Neuronal stem cell (in vitro differentiated cells): ENCODE measurements at regions not wholly inside any gene's neighbourhood (a gene's known extent, or its start where the extent isn't known, plus 50 kb on each side); places are given as distances from the start of the nearest gene placed in this dataset.

Experiments
- DNase-seq: peaks from one replicate; pipeline ENCODE4 v3.0.0-alpha.2; 2013; ENCODE audit warnings: low spot score
- H2AFZ ChIP-seq: one replicate; pipeline ENCODE4 v1.6.1; 2013; ENCODE audit warnings: mild to moderate bottlenecking, low read length, inconsistent platforms
- H2AK5ac ChIP-seq: 2 replicates; pipeline ENCODE4 v1.6.1; 2013; ENCODE audit warnings: low read depth, mild to moderate bottlenecking, inconsistent platforms, low read length, moderate library complexity, mixed read lengths
- H2BK120ac ChIP-seq: 2 replicates; pipeline ENCODE4 v1.6.1; 2013; ENCODE audit warnings: low read depth, mild to moderate bottlenecking, inconsistent platforms, low read length, moderate library complexity, mixed read lengths
- H2BK12ac ChIP-seq: one replicate; pipeline ENCODE4 v1.6.1; 2013; ENCODE audit warnings: low read length, inconsistent platforms
- H2BK15ac ChIP-seq: 2 replicates; pipeline ENCODE4 v1.6.1; 2013; ENCODE audit warnings: mild to moderate bottlenecking, low read length, inconsistent platforms, mixed read lengths
- H2BK5ac ChIP-seq: one replicate; pipeline ENCODE4 v1.6.1; 2013; ENCODE audit warnings: inconsistent platforms, mild to moderate bottlenecking, low read length, moderate library complexity
- H3K14ac ChIP-seq: one replicate; pipeline ENCODE4 v1.6.1; 2013; ENCODE audit warnings: low read length, inconsistent platforms
- H3K18ac ChIP-seq: 2 replicates; pipeline ENCODE4 v1.6.1; 2013; ENCODE audit warnings: low read length, inconsistent platforms
- H3K23ac ChIP-seq: 2 replicates; pipeline ENCODE4 v1.6.1; 2013; ENCODE audit warnings: low read depth, mild to moderate bottlenecking, mixed read lengths, low read length, inconsistent platforms; ENCODE audit not compliant: poor library complexity
- H3K27ac ChIP-seq: replicated peaks from 3 replicates; pipeline ENCODE4 v1.5.1; 2013; ENCODE audit warnings: low read length, inconsistent platforms
- H3K27me3 ChIP-seq, 3 experiments: 2 replicates each; pipeline ENCODE4 v1.6.1; 2013; ENCODE audit warnings: low read length in 3 of 3, mild to moderate bottlenecking in 2 of 3, inconsistent platforms in 1 of 3, low read depth in 1 of 3, mixed read lengths in 1 of 3, moderate library complexity in 1 of 3; ENCODE audit not compliant: control insufficient read depth in 3 of 3, insufficient read depth in 3 of 3
- H3K36me3 ChIP-seq, 2 donors: replicated peaks in 1 of 2; 2 replicates each; pipeline ENCODE4 v1.6.1; 2013; ENCODE audit warnings: low read length in 2 of 2; ENCODE audit not compliant: control insufficient read depth in 2 of 2, insufficient read depth in 2 of 2
- H3K4ac ChIP-seq: 2 replicates; pipeline ENCODE4 v1.6.1; 2013; ENCODE audit warnings: inconsistent platforms, mild to moderate bottlenecking, low read length, moderate library complexity
- H3K4me1 ChIP-seq, 2 donors: 1 replicate in 1 of 2; 2 replicates in 1 of 2; pipeline ENCODE4 v1.6.1; 2013; ENCODE audit warnings: low read length in 2 of 2, low read depth in 1 of 2; ENCODE audit not compliant: control insufficient read depth in 2 of 2, insufficient read depth in 1 of 2
- H3K4me2 ChIP-seq: one replicate; pipeline ENCODE4 v1.6.1; 2013; ENCODE audit warnings: mild to moderate bottlenecking, low read length, inconsistent platforms; ENCODE audit not compliant: insufficient read depth, poor library complexity, severe bottlenecking
- H3K4me3 ChIP-seq, 2 donors: 2 replicates each; pipeline ENCODE4 v1.5.1; 2013; ENCODE audit warnings: low read length in 2 of 2, mild to moderate bottlenecking in 2 of 2, inconsistent platforms in 1 of 2, moderate library complexity in 1 of 2
- H3K79me1 ChIP-seq: one replicate; pipeline ENCODE4 v1.6.1; 2013; ENCODE audit warnings: low read depth, mild to moderate bottlenecking, inconsistent platforms, low read length, moderate library complexity
- H3K9ac ChIP-seq: one replicate; pipeline ENCODE4 v1.6.1; 2013; ENCODE audit warnings: mild to moderate bottlenecking, low read depth, low read length, inconsistent platforms; ENCODE audit not compliant: poor library complexity
- H3K9me3 ChIP-seq, 2 donors: replicated peaks in 1 of 2; 2 replicates each; pipeline versions ENCODE3 to v1.6.1; 2013; ENCODE audit warnings: low read length in 2 of 2, mild to moderate bottlenecking in 2 of 2, inconsistent platforms in 1 of 2, low read depth in 1 of 2, mixed read lengths in 1 of 2, moderate library complexity in 1 of 2; ENCODE audit not compliant: control insufficient read depth in 2 of 2, insufficient read depth in 1 of 2
- H4K8ac ChIP-seq: one replicate; pipeline ENCODE4 v1.6.1; 2013; ENCODE audit warnings: low read depth, mild to moderate bottlenecking, inconsistent platforms, low read length, moderate library complexity
- H4K91ac ChIP-seq: one replicate; pipeline ENCODE4 v1.6.1; 2013; ENCODE audit warnings: low read length, low read depth, mild to moderate bottlenecking, inconsistent platforms; ENCODE audit not compliant: poor library complexity
- WGBS, 2 donors: extraction: QIAGEN DNeasy Blood & Tissue Kit; methylation state at CpG; one replicate each; pipeline ENCODE4 v1.1.7; 2013; ENCODE audit warnings: missing lambda C conversion rate in 2 of 2, mixed read lengths in 1 of 2; ENCODE audit not compliant: insufficient read length in 2 of 2, insufficient replicate concordance in 1 of 2; ENCODE audit errors: extremely low coverage in 2 of 2; 5-methylcytosine and 5-hydroxymethylcytosine counted together

DNA sequence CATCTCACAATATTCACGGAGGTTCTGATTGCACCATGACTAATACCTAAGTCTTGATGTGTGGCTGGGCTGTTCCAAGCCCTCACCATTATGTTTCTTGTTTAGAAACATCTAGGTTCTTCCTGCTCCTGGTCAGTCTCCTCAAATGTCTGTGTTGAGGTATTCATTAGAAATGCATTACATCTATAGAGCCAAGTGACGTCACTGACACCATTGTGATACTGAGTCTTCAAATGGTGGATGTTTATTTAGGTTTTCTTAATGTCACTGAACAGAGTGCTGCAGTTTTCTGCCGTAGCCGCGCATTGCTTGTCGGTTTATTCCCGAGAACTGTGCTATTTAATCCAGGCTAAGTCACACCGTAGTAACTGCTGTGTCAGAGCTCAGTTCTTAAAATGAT lies 142.4 kb upstream of the SPACA7 start:
- no peak overlapping the region for H3K9ac ChIP-seq
- no peak overlapping the region for H3K18ac ChIP-seq
- no peak overlapping the region for H3K23ac ChIP-seq
- H3K27me3 ChIP-seq: no peaks in the 10 kb centered on the region
- H3K4me1 ChIP-seq: no peaks in the 10 kb centered on the region
- H2AK5ac ChIP-seq: peak overlapping the region; percentile 58
- H3K79me1 ChIP-seq: no peaks in the 10 kb centered on the region
- no peak overlapping the region for H2BK120ac ChIP-seq
- no CpG with 5 or more reads among the region's 8 CpGs for WGBS, 2 donors
- H3K14ac ChIP-seq: no peak overlapping the region
- no peak overlapping the region for H4K91ac ChIP-seq
- H2BK12ac ChIP-seq: no peak overlapping the region
- H3K4me2 ChIP-seq: no peak overlapping the region
- H3K36me3 ChIP-seq: no peaks in the 10 kb centered on the region
- no peak overlapping the region for H3K4ac ChIP-seq
- no peak overlapping the region for H2AFZ ChIP-seq
- DNase-seq: no peak
- H2BK15ac ChIP-seq: no peak overlapping the region
- H3K27ac ChIP-seq: no peak overlapping the region
- H4K8ac ChIP-seq: no peak overlapping the region
- H2BK5ac ChIP-seq: no peak overlapping the region
- no peak overlapping the region for H3K4me3 ChIP-seq
- H3K9me3 ChIP-seq: peaks cover 8 to 10% of the 10 kb centered on the region in 2 donors

- no CpG with 5 or more reads among the region's 16 CpGs for WGBS, 2 donors
- H2BK120ac ChIP-seq: no peak overlapping the region
- no peak overlapping the region for H3K14ac ChIP-seq
- no peak overlapping the region for H4K8ac ChIP-seq
- no peak overlapping the region for H4K91ac ChIP-seq
- H3K4me3 ChIP-seq: no peak overlapping the region
- no peaks in the 10 kb centered on the region for H3K27me3 ChIP-seq
- H3K23ac ChIP-seq: peak overlapping the region; percentile 49
- no peak overlapping the region for H2AFZ ChIP-seq
- H3K18ac ChIP-seq: peak overlapping the region; percentile 17
- H2BK12ac ChIP-seq: no peak overlapping the region
- H3K4ac ChIP-seq: no peak overlapping the region
- no peak overlapping the region for H3K9ac ChIP-seq
- H3K79me1 ChIP-seq: no peaks in the 10 kb centered on the region
- no peaks in the 10 kb centered on the region for H3K4me1 ChIP-seq
- H2AK5ac ChIP-seq: peak overlapping the region; percentile 33
- H3K9me3 ChIP-seq: peaks cover 8 to 10% of the 10 kb centered on the region in 2 donors
- no peak overlapping the region for H2BK5ac ChIP-seq
- no peak overlapping the region for H2BK15ac ChIP-seq
- no peaks in the 10 kb centered on the region for H3K36me3 ChIP-seq
- H3K27ac ChIP-seq: no peak overlapping the region
- no peak for DNase-seq
- H3K4me2 ChIP-seq: no peak overlapping the region
Measured at GRCh38 chr13:112234131-112234875, 141.9 kb upstream of the SPACA7 start.

GRCh38 chr13:112236016-112236415 lies 140.1 kb upstream of the SPACA7 start:
- H3K4me1 ChIP-seq: no peaks in the 10 kb centered on the region
- H2BK12ac ChIP-seq: peak overlapping the region; percentile 26
- H4K91ac ChIP-seq: no peak overlapping the region
- no peak overlapping the region for H3K9ac ChIP-seq
- no peak for DNase-seq
- no peak overlapping the region for H3K4me3 ChIP-seq
- H3K36me3 ChIP-seq: no peaks in the 10 kb centered on the region
- no peak overlapping the region for H3K4me2 ChIP-seq
- no peak overlapping the region for H3K14ac ChIP-seq
- no peak overlapping the region for H2BK15ac ChIP-seq
- no peak overlapping the region for H2AFZ ChIP-seq
- H3K27me3 ChIP-seq: no peaks in the 10 kb centered on the region
- no peak overlapping the region for H4K8ac ChIP-seq
- H2AK5ac ChIP-seq: no peak overlapping the region
- WGBS, 2 donors: no CpG with 5 or more reads among the region's 7 CpGs
- H2BK5ac ChIP-seq: no peak overlapping the region
- no peak overlapping the region for H3K18ac ChIP-seq
- no peak overlapping the region for H3K27ac ChIP-seq
- H3K23ac ChIP-seq: no peak overlapping the region
- H3K9me3 ChIP-seq: peaks cover 10 to 14% of the 10 kb centered on the region in 2 donors
- H3K79me1 ChIP-seq: no peaks in the 10 kb centered on the region
- H2BK120ac ChIP-seq: no peak overlapping the region
- H3K4ac ChIP-seq: no peak overlapping the region

DNA sequence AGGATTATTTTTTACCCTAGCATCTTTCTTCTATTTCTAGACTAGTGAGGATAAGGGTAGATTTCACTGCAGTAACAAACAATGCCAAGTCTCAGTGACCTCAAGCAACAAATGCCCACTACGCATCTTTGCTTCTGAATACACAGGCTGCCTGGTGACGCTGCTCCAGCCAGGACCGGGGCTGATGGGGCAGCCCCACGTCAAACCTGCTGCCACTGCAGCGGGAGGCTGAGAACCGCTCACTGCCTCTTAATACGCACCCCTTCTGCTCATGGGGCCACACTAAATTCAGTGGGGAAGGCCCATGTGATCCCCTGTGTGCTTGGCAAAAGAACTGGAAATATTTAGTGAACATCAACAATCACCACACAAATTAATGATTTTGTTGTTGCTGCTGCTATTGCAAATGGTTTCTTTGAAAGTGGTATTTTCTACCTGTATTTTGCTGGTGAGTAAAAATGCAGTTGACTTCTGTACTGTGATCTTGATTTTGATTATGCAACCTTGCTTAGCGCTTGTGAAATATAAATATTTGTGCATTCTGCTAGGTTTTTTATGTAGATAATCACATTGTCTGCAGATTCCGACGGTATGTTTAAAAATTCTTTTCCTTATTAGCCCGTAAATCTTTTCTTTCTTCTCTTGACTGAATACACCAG lies 139.5 kb upstream of the SPACA7 start:
- Histone ChIP-seq H4K8ac (no peak overlapping the region), H3K27me3 (no peaks in the 10 kb centered on the region), H2BK5ac (no peak overlapping the region), H2AK5ac (no peak overlapping the region), H4K91ac (no peak overlapping the region), H3K27ac (no peak overlapping the region), H3K23ac (no peak overlapping the region), H3K4ac (no peak overlapping the region), H2AFZ (no peak overlapping the region), H3K4me2 (no peak overlapping the region), H3K36me3 (no peaks in the 10 kb centered on the region), H3K9me3 (peaks cover 10 to 14% of the 10 kb centered on the region in 2 donors), H3K79me1 (no peaks in the 10 kb centered on the region), H2BK12ac (no peak overlapping the region), H3K4me1 (no peaks in the 10 kb centered on the region), H3K4me3 (no peak overlapping the region), H3K9ac (no peak overlapping the region), H3K14ac (no peak overlapping the region), H3K18ac (no peak overlapping the region), H2BK15ac (no peak overlapping the region), H2BK120ac (no peak overlapping the region)
- WGBS, 2 donors: no CpG with 5 or more reads among the region's 11 CpGs
- no peak for DNase-seq
